ENCODE measurements at regions not wholly inside any gene's neighbourhood (a gene's known extent, or its start where the extent isn't known, plus 50 kb on each side); places are given as distances from the start of the nearest gene placed in this dataset.

DNA sequence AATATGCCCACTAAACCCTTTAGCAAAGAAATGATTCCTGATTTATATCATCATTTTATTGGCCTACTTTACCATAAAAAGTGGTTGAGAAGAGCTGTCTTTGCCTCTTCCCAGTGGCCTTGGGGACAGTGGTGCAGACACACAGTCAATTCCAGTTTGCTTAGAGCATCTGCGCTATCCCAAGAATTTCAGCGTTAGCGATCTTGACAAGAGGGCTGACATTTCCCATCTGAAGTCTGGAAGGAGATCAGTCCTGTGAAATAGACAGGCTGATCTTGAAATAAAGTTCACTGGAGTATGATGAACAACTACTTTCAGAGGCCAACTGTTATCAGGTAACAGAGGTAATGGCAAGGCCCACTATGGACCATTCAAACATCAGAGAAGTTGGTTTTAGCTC lies 475.3 kb upstream of the NRP1 start:
- peaks cover 14% of the 10 kb centered on the region for H3K9me3 Mint-ChIP-seq (ENCODE audit: unreplicated experiment)
- Histone ChIP-seq H3K27me3 (replicated peaks; ENCODE audit: control insufficient read depth, insufficient read depth, low read length) (no peaks in the 10 kb centered on the region), H3K36me3 (ENCODE audit: control insufficient read depth, insufficient read depth, low read length) (no peaks in the 10 kb centered on the region), H3K4me3 (ENCODE audit: low read depth, low read length) (no peak overlapping the region), H3K4me1 (peaks cover 8% of the 10 kb centered on the region), H3K9me3 (peaks cover 18% of the 10 kb centered on the region)
- no peaks in the 10 kb centered on the region for H3K27me3 Mint-ChIP-seq (ENCODE audit: insufficient read depth, unreplicated experiment)
- no TSS peak for BruUV-seq (replicated peaks)
- no peak overlapping the region for H3K4me3 Mint-ChIP-seq (ENCODE audit: unreplicated experiment)
- ChIA-PET POLR2A (no interaction called here), CTCF (no interaction called here)
- TF ChIP-seq, protein P1, sequence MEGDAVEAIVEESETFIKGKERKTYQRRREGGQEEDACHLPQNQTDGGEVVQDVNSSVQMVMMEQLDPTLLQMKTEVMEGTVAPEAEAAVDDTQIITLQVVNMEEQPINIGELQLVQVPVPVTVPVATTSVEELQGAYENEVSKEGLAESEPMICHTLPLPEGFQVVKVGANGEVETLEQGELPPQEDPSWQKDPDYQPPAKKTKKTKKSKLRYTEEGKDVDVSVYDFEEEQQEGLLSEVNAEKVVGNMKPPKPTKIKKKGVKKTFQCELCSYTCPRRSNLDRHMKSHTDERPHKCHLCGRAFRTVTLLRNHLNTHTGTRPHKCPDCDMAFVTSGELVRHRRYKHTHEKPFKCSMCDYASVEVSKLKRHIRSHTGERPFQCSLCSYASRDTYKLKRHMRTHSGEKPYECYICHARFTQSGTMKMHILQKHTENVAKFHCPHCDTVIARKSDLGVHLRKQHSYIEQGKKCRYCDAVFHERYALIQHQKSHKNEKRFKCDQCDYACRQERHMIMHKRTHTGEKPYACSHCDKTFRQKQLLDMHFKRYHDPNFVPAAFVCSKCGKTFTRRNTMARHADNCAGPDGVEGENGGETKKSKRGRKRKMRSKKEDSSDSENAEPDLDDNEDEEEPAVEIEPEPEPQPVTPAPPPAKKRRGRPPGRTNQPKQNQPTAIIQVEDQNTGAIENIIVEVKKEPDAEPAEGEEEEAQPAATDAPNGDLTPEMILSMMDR (IDR thresholded peaks at IDR 0.05; ENCODE audit: insufficient read depth in 1 of 2, low read depth in 1 of 2, low read length in 1 of 2, severe bottlenecking in 1 of 2, unreplicated experiment in 1 of 2): no peak
- H3K4me1 Mint-ChIP-seq (ENCODE audit: low read depth, unreplicated experiment): peaks cover 6% of the 10 kb centered on the region
- H3K36me3 Mint-ChIP-seq (ENCODE audit: insufficient read depth, unreplicated experiment): no peaks in the 10 kb centered on the region
- H3K27ac Mint-ChIP-seq (ENCODE audit: unreplicated experiment): no peak overlapping the region
- intact Hi-C loops (cut with micrococcal nuclease; ENCODE audit: unreplicated experiment): no loop called here
- DNase-seq: no peak

DNA sequence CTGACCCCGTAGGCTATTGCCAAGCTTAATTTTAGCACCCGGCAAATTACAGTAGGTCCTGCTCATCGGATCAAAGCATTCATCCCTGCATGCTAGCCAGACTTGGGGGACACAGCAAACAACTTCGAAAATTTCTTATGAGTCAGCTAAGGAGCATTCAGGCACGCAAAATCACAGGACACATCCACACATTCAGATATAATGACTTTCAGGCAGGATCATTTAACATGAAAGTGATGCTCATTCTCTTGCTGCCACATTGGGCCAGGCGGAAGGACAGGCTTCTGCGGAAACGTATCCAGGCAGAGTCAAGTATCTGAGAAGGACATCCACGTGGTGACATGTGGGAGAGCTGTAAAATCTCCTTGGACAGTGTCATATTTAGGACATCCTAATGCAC lies 474.0 kb upstream of the NRP1 start:
- no TSS peak for BruUV-seq (replicated peaks)
- ChIA-PET CTCF (no interaction called here), POLR2A (no interaction called here)
- TF ChIP-seq, protein P1 (IDR thresholded peaks at IDR 0.05; ENCODE audit: insufficient read depth in 1 of 2, low read depth in 1 of 2, low read length in 1 of 2, severe bottlenecking in 1 of 2, unreplicated experiment in 1 of 2): no peak
- intact Hi-C loops (cut with micrococcal nuclease; ENCODE audit: unreplicated experiment): no loop called here
- peaks cover 6% of the 10 kb centered on the region for H3K9me3 ChIP-seq
- H3K4me1 ChIP-seq: peaks cover 6% of the 10 kb centered on the region
- peaks cover 4% of the 10 kb centered on the region for H3K36me3 Mint-ChIP-seq (ENCODE audit: insufficient read depth, unreplicated experiment)
- H3K27me3 Mint-ChIP-seq (ENCODE audit: insufficient read depth, unreplicated experiment): no peaks in the 10 kb centered on the region
- peaks cover 5% of the 10 kb centered on the region for H3K4me1 Mint-ChIP-seq (ENCODE audit: low read depth, unreplicated experiment)
- H3K27me3 ChIP-seq (replicated peaks; ENCODE audit: control insufficient read depth, insufficient read depth, low read length): no peaks in the 10 kb centered on the region
- DNase-seq: no peak
- H3K36me3 ChIP-seq (ENCODE audit: control insufficient read depth, insufficient read depth, low read length): no peaks in the 10 kb centered on the region
- H3K27ac Mint-ChIP-seq (ENCODE audit: unreplicated experiment): no peak overlapping the region
- H3K4me3 Mint-ChIP-seq (ENCODE audit: unreplicated experiment): no peak overlapping the region
- H3K4me3 ChIP-seq (ENCODE audit: low read depth, low read length): no peak overlapping the region
- H3K9me3 Mint-ChIP-seq (ENCODE audit: unreplicated experiment): peaks cover 7% of the 10 kb centered on the region

DNA sequence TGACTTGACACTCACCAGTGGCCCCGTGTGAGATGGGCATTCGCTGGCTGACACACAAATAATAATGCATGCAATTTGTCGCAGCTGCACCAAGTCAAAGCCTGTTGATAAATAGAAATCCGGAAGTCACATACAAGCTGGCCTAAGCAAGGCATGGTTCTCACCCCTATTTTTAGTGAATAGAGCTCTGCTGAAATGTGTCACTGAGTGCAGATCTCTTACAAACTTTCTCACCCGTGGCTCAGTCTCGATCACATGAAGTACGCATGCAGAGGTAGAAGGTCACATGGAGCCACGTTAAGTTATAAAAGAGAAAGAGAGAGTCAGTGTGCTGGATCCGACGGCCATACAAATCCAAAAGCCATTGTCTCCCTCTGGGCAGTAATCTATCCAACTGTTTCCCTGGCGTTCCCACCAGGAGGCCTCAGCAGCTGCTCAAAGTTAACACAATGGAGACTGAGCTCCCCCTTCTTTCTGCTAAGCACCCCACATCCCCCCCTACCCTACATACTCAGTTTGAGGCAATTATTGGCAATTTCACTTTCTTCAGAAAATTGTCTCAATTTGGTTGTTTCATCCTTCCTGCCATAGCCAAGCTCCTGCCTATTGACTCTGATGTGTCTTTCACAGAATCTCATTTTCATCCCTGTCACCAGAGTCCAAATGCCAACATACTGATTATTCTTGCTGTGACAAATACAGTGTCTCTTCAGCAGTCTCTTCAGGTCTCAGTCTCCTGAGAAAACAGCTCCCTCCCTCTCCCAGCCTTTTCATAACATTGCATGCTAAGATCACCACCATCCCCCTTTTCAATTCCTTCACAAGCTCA lies 473.3 kb upstream of the NRP1 start:
- no peaks in the 10 kb centered on the region for H3K27me3 ChIP-seq (replicated peaks; ENCODE audit: control insufficient read depth, insufficient read depth, low read length)
- H3K4me1 ChIP-seq: peaks cover 14% of the 10 kb centered on the region
- Mint-ChIP-seq H3K4me3 (ENCODE audit: unreplicated experiment) (no peak overlapping the region), H3K27ac (ENCODE audit: unreplicated experiment) (no peak overlapping the region), H3K27me3 (ENCODE audit: insufficient read depth, unreplicated experiment) (no peaks in the 10 kb centered on the region), H3K4me1 (ENCODE audit: low read depth, unreplicated experiment) (peaks cover 6% of the 10 kb centered on the region), H3K36me3 (ENCODE audit: insufficient read depth, unreplicated experiment) (peaks cover 5% of the 10 kb centered on the region), H3K9me3 (ENCODE audit: unreplicated experiment) (no peaks in the 10 kb centered on the region)
- TF ChIP-seq, protein P1 (IDR thresholded peaks at IDR 0.05; ENCODE audit: insufficient read depth in 1 of 2, low read depth in 1 of 2, low read length in 1 of 2, severe bottlenecking in 1 of 2, unreplicated experiment in 1 of 2): peak in 1 of 2 experiments; percentile 4
- no peaks in the 10 kb centered on the region; the same call in 1 of the 2 replicates for H3K9me3 ChIP-seq
- H3K36me3 ChIP-seq (ENCODE audit: control insufficient read depth, insufficient read depth, low read length): no peaks in the 10 kb centered on the region
- intact Hi-C loops (cut with micrococcal nuclease; ENCODE audit: unreplicated experiment): no loop called here
- ChIA-PET CTCF (no interaction called here), POLR2A (interaction anchor here (0.7 kb wide), 1 partner anchor 210 kb away, joined by 4 read pairs; no protein-coding TSS in a partner anchor)
- BruUV-seq (replicated peaks): no TSS peak
- DNase-seq: no peak
- no peak overlapping the region for H3K4me3 ChIP-seq (ENCODE audit: low read depth, low read length)

Data from Caco-2 (cell line).